ENCODE measurements at regions not wholly inside any gene's neighbourhood (a gene's known extent, or its start where the extent isn't known, plus 50 kb on each side); places are given as distances from the start of the nearest gene placed in this dataset.

- H3K4me3 ChIP-seq (replicated peaks; ENCODE audit: low read depth, low read length), result no peak overlapping the region
- no peak for DNase-seq (ENCODE audit: low read depth)
- no peak for TF ChIP-seq CTCF (IDR thresholded peaks at IDR 0.05; ENCODE audit: low read length, missing control alignments)
These were observed 427.6 kb downstream of the GADD45G start for GRCh38 chr9:90032296-90033027.

GRCh38 chr9:90033028-90033650, 428.3 kb downstream of the GADD45G start:
- no peak overlapping the region for H3K4me3 ChIP-seq (replicated peaks; ENCODE audit: low read depth, low read length)

GRCh38 chr9:90034071-90034470, 429.3 kb downstream of the GADD45G start:
- no peak for DNase-seq (ENCODE audit: low read depth)
- no peak for TF ChIP-seq CTCF (IDR thresholded peaks at IDR 0.05; ENCODE audit: low read length, missing control alignments)
- H3K4me3 ChIP-seq (replicated peaks; ENCODE audit: low read depth, low read length), result no peak overlapping the region

More at GRCh38 chr9:90033028-90033650, 428.3 kb downstream of the GADD45G start:
- no peak for DNase-seq (ENCODE audit: low read depth)
- no peak for TF ChIP-seq CTCF (IDR thresholded peaks at IDR 0.05; ENCODE audit: low read length, missing control alignments)

- TF ChIP-seq CTCF (IDR thresholded peaks at IDR 0.05; ENCODE audit: low read length, missing control alignments), result no peak
- H3K4me3 ChIP-seq (replicated peaks; ENCODE audit: low read depth, low read length), result no peak overlapping the region
- DNase-seq (ENCODE audit: low read depth), result no peak
These were observed 430.7 kb downstream of the GADD45G start for GRCh38 chr9:90035471-90035870.

GRCh38 chr9:90037146-90037797, 432.5 kb downstream of the GADD45G start:
- TF ChIP-seq CTCF (IDR thresholded peaks at IDR 0.05; ENCODE audit: low read length, missing control alignments), result no peak
- DNase-seq (ENCODE audit: low read depth), result no peak
- no peak overlapping the region for H3K4me3 ChIP-seq (replicated peaks; ENCODE audit: low read depth, low read length)

- no peak overlapping the region for H3K4me3 ChIP-seq (replicated peaks; ENCODE audit: low read depth, low read length)
- TF ChIP-seq CTCF (IDR thresholded peaks at IDR 0.05; ENCODE audit: low read length, missing control alignments), result no peak
- no peak for DNase-seq (ENCODE audit: low read depth)
These were observed 434.0 kb downstream of the GADD45G start for GRCh38 chr9:90038763-90039162.
